ENCODE measurements at regions not wholly inside any gene's neighbourhood (a gene's known extent, or its start where the extent isn't known, plus 50 kb on each side); places are given as distances from the start of the nearest gene placed in this dataset.
A peak's percentile ranks its signal among the peaks of the same experiment; 100 is the strongest.

GRCh38 chr6:4677011-4677750 is 99.0 kb upstream of the CDYL start:
- TF ChIP-seq, protein P1, sequence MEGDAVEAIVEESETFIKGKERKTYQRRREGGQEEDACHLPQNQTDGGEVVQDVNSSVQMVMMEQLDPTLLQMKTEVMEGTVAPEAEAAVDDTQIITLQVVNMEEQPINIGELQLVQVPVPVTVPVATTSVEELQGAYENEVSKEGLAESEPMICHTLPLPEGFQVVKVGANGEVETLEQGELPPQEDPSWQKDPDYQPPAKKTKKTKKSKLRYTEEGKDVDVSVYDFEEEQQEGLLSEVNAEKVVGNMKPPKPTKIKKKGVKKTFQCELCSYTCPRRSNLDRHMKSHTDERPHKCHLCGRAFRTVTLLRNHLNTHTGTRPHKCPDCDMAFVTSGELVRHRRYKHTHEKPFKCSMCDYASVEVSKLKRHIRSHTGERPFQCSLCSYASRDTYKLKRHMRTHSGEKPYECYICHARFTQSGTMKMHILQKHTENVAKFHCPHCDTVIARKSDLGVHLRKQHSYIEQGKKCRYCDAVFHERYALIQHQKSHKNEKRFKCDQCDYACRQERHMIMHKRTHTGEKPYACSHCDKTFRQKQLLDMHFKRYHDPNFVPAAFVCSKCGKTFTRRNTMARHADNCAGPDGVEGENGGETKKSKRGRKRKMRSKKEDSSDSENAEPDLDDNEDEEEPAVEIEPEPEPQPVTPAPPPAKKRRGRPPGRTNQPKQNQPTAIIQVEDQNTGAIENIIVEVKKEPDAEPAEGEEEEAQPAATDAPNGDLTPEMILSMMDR (IDR thresholded peaks at IDR 0.05; ENCODE audit: insufficient read depth, low read length) = no peak
- H3K4me3 ChIP-seq (ENCODE audit: low read depth, low read length) = no peak overlapping the region
- DNase-seq (ENCODE audit: low read depth) = no peak

GRCh38 chr6:4676016-4676415 is 100.2 kb upstream of the CDYL start:
- no peak overlapping the region for H3K4me3 ChIP-seq (ENCODE audit: low read depth, low read length)
- DNase-seq (ENCODE audit: low read depth) = no peak
- TF ChIP-seq, protein P1 (IDR thresholded peaks at IDR 0.05; ENCODE audit: insufficient read depth, low read length) = no peak

DNA sequence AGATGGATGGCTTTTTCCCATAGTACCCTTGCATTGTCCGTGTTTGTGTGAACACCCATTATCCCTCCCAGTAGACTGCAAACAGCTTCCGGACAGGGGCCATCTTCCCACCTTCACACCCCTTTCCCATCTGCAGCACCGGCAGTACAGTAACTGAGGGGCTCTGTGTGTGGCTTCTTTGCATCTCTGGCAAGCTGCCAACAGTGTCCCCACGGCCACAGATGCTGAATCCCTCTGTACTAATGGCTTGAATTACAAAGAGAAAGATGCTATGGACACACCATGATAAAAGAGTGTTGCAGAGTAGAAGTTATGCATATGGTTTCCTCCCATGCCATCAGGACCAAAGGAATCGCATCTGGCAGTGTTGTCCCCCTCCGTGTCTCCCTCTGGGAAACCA is 101.1 kb upstream of the CDYL start:
- no peak overlapping the region for H3K4me3 ChIP-seq (ENCODE audit: low read depth, low read length)
- TF ChIP-seq, protein P1 (IDR thresholded peaks at IDR 0.05; ENCODE audit: insufficient read depth, low read length) = no peak
- DNase-seq (ENCODE audit: low read depth) = no peak

DNA sequence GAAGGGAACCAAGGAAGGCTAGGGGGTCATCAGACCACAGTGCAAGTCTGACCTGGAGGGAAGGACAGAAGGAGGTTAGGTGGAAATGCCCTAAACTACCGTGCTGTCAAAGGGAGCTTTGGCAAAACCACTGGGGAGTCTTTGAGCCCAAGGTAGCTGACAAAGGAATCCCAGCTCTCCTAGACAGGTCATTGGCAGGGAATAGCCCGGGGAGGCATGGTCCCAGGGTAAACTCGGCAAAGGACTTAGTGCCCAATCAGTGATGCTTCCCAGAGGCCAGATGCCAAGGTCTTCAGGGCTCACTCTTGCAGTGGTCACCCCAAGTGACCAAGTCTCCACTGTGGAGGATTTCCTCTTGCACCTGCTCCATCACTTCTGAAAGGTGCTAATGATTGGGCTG is 102.3 kb upstream of the CDYL start:
- TF ChIP-seq, protein P1 (IDR thresholded peaks at IDR 0.05; ENCODE audit: insufficient read depth, low read length) = no peak
- no peak for DNase-seq (ENCODE audit: low read depth)
- no peak overlapping the region for H3K4me3 ChIP-seq (ENCODE audit: low read depth, low read length)

GRCh38 chr6:4672772-4673171 is 103.4 kb upstream of the CDYL start:
- peak; percentile 81 for DNase-seq (ENCODE audit: low read depth)
- TF ChIP-seq, protein P1 (IDR thresholded peaks at IDR 0.05; ENCODE audit: insufficient read depth, low read length) = no peak
- no peak overlapping the region for H3K4me3 ChIP-seq (ENCODE audit: low read depth, low read length)

DNA sequence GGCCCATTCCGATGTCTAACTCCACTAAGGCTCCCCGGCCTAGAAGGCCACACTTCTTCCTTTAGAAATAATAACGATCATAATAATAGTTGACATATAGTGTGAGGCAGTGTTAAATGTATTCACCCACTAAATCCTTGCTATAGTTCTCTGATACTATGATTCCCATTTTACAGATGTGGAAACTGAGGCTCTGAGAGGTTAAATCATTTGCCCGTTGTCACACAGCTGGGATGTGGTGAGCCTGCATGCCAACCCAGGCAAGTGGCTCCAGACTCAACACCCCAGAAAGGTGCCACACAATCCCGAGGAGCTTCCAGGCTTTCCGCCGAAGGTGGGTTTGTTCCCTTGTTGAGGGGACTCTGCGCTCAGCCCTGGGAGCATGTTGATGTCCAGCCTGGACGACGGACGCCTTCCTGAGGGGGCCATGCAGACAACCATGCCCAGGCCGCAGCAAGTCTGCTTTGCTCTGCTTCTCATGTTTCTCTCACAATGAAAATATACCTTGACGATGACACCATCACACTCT is 104.6 kb upstream of the CDYL start:
- DNase-seq (ENCODE audit: low read depth) = no peak
- H3K4me3 ChIP-seq (ENCODE audit: low read depth, low read length) = no peak overlapping the region
- TF ChIP-seq, protein P1 (IDR thresholded peaks at IDR 0.05; ENCODE audit: insufficient read depth, low read length) = no peak

Measured in fibroblast of the aortic adventitia (primary cell).